NCI-H748 treated with DMSO at 0.1 percent for 48 hours (cell line): ENCODE measurements at regions not wholly inside any gene's neighbourhood (a gene's known extent, or its start where the extent isn't known, plus 50 kb on each side); places are given as distances from the start of the nearest gene placed in this dataset.

ENCODE experiments used
- DNase-seq: peaks from one replicate; lab custom pipeline; 2025; lab: John Stamatoyannopoulos, UW

DNA sequence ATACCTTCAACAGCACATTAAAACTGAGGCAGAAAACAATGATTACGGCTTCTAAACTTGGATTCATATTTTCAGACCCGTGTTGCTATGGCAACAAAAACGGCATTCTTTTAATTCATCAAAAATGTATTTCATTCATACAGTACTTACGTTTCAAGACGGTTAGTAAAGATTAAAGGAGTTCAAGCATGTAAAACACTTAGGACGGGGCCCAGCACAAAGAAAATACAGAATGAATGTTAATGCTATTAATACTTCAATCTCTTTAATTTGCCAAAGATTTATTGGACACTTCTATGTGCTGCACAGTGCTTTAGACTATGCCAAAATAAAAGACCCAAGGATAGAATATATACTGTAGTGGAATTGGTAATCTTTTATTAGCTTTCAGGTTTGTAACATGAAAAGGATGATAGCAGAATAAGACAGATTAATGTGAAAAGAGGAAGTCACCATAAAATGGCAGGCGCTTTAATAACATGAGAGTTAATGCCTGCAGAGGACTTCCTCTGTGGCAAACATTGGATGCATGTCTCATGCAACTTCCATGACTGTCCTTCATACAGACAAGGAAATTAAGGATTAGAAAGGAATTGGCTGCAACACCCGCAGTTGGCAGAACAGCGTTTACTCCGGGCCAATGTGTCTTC lies 201.6 kb upstream of the KLF6 start:
- no peak for DNase-seq

DNA sequence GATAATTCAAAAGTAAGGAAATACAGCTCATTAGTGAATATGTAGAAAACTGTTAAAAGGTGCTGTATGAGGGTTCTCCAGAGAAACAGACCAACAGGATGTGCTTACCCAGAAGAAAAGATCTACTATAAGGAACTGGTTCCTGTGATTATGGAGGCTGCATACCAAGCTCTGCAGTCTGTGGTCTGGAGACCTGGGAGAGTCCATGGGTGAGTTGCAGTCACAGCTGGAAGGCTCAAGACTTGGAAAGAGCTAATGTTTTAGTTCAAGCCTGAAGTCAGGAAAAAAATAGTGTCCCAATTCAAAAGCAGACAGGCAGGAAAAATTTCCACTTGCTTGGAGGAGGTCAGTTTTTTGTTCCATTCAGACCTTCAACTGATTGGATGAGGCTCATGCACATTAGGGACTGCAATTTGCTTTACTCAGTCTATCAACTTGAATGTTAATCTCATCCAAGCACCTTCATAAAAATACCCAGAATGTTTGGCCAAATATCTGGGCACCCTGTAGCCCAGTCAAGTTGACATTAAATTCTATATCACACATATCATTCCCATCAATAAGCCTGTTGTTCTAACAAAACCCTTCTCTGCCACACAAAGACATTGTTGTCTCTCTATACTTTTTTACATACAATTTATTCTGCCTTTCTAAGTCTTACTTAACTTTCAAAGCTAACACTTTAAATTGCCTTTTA lies 197.9 kb upstream of the KLF6 start:
- DNase-seq: no peak

GRCh38 chr10:3981300-3981699 lies 196.3 kb upstream of the KLF6 start:
- no peak for DNase-seq

GRCh38 chr10:3980660-3981059 lies 195.7 kb upstream of the KLF6 start:
- no peak for DNase-seq

DNA sequence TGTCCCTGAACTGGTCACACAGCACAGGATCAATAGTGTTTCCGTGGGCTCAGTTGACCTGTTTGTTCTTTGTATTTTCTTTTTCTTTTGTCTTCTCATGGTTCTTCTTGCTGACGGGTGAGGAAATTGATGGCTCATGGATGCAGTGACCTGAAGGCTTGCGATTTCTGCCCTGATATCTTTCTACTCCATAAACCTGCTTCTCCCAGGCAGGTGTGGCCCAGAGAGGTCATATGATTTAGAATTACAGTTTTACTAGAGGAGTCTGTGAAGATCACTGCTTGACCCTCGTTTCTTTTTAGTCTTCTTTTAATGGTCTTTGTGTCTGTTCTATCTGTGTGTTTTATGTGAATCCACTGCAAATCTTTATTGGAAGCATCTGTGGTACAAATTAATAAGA lies 195.1 kb upstream of the KLF6 start:
- no peak for DNase-seq

DNA sequence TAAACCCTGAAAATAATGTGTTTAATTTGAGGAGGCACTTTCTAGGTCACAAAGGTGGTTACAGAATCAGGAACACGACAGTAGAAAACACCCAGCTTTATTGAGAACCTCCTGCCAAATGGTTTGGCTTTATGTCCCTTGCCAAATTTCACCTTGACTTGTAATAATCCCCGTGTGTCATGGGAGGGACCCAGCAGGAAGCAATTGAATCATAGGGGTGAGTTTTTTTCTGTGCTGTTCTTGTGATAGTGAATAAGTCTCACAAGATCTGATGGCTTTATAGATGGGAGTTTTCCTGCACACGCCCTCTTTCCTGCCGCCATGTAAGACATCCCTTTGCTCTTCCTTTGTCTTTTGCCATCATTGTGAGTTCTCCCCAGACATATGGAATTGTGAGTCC lies 193.8 kb upstream of the KLF6 start:
- DNase-seq: no peak

DNA sequence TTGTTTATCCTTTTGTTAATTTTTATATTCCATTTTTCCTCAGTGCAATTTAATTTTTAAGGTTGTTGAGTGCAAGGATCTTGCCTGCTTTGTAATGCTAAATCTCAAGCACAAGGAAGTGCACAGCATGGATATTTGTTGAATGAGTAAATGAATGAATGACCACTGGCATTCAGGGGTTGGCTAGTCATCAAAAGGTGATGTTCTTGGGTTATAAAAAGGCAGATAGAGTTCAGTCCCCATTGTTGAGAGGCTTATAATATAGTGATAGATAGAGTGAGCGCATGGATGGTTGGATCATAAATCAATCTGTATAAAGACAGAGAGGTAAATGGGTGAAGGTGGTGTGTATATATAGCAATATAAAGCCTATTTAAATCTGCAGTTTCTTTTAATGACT lies 193.2 kb upstream of the KLF6 start:
- no peak for DNase-seq

DNA sequence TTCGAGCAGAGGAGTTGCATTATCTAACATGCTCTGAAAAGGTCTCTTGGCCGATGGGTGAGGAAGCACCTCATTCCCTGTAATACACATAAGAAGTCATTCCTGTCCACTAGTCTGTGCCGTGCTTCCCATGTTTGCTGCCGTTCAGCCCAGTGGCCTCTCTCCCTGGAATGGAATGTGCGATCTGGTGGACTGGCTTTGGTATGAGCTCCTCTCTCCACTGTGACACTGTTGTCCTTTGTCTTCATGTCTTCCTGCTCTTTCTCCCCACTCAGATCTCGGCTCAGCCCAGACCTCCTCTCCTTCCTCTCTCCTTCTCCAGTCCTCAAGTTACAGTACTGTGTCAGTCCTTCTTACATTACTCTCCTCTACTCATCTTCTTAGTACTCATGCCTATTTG lies 192.8 kb upstream of the KLF6 start:
- DNase-seq: no peak

- no peak for DNase-seq
Measured at GRCh38 chr10:3976718-3977117, 191.7 kb upstream of the KLF6 start.

GRCh38 chr10:3976171-3976570 lies 191.2 kb upstream of the KLF6 start:
- DNase-seq: no peak

GRCh38 chr10:3975016-3975415 lies 190.0 kb upstream of the KLF6 start:
- no peak for DNase-seq

- DNase-seq: no peak
Measured at GRCh38 chr10:3972460-3973301, 187.7 kb upstream of the KLF6 start.

DNA sequence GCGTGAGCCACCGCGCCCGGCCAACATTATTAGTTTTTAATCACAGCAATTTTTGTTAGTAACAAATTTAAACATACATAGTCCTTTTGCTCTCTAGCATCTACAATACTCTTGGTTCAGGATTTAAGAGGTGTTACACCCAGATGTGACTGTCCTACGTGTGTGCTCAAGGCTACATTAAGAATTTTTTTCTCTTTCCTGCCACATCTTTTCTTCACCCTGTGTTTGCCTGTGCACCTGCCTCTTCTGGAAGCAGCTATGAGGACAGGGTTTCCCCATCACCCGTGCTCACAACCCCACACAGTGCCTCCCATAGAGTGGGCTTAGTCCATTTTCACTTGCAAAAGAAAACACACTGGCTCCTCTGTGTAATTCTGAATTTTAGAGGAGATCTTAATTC lies 186.7 kb upstream of the KLF6 start:
- no peak for DNase-seq

GRCh38 chr10:3969876-3970666 lies 185.1 kb upstream of the KLF6 start:
- no peak for DNase-seq

GRCh38 chr10:3968727-3969126 lies 183.7 kb upstream of the KLF6 start:
- DNase-seq: no peak

DNA sequence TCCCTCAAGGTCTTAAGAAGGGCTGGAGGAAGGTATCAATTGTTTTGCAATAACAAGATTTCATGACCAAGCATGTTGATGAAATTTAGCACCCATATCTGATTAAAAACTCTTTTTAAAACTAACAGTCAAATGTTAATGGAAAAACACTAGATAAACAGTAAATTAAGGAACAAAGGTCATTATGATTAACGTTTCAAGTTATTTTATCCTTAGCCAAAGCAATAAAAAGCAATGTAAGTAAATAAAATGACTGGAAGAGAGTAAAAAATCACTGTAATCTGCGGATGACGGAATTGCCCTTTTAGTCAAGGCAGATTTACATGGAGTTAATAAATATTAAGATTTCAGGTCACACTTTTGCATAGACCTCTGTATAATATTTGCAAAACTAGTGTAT lies 179.5 kb upstream of the KLF6 start:
- no peak for DNase-seq

GRCh38 chr10:3963191-3963673 lies 178.2 kb upstream of the KLF6 start:
- no peak for DNase-seq

GRCh38 chr10:3961082-3961481 lies 176.1 kb upstream of the KLF6 start:
- no peak for DNase-seq

GRCh38 chr10:3960496-3960895 lies 175.5 kb upstream of the KLF6 start:
- no peak for DNase-seq

- DNase-seq: no peak
Measured at GRCh38 chr10:3959370-3960325, 174.6 kb upstream of the KLF6 start.

DNA sequence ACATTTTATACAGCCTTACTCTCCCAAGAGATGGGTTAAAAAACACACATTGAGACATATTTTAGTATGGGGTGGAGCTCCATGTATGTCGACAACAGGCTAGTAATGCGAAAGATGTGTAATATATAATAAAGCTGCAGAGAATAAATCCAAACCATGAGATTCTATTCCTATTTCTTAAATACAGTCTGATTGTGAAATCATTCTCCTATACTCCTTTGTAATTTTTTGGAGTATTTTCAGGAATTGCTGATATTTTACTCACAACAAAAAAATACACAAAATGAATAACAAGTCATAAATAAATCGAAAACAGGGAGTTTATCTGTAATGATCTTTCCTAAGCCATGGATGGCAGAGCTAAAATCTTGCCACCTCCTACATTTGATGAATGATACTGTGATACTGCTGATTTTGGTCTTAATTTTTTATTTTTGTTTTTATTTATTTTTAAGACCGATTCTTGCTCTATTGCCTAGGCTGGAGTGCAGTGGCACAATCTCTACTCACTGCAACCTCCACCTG lies 173.5 kb upstream of the KLF6 start:
- DNase-seq: no peak
